Transverse colon (tissue), 4 donors: ENCODE measurements at regions not wholly inside any gene's neighbourhood (a gene's known extent, or its start where the extent isn't known, plus 50 kb on each side); places are given as distances from the start of the nearest gene placed in this dataset.

Experiments
- POLR2A ChIP-seq: fragments of 450-650 bp; IDR thresholded peaks from one replicate; pipeline ENCODE4 v1.6.1; 2016; ENCODE audit warnings: antibody characterized with exemption, mild to moderate bottlenecking, moderate library complexity
- POLR2AphosphoS5 ChIP-seq, 3 donors: sonication (generic); formaldehyde crosslinking; IDR thresholded peaks; one replicate each; pipeline ENCODE4 v1.6.1; 2016; ENCODE audit warnings: antibody characterized with exemption in 3 of 3
- TF ChIP-seq, protein P1 (sequence below), 5 experiments: fragments of 200-600 bp in 3 of 5; fragments of 450-650 bp in 2 of 5; sonication (generic) in 3 of 5; IDR thresholded peaks; 1 replicate in 2 of 5; 2 replicates in 3 of 5; pipeline ENCODE4 v1.5.1; 2016 to 2017; ENCODE audit warnings: antibody characterized with exemption in 5 of 5, inconsistent platforms in 3 of 5, mild to moderate bottlenecking in 2 of 5, moderate library complexity in 1 of 5

DNA sequence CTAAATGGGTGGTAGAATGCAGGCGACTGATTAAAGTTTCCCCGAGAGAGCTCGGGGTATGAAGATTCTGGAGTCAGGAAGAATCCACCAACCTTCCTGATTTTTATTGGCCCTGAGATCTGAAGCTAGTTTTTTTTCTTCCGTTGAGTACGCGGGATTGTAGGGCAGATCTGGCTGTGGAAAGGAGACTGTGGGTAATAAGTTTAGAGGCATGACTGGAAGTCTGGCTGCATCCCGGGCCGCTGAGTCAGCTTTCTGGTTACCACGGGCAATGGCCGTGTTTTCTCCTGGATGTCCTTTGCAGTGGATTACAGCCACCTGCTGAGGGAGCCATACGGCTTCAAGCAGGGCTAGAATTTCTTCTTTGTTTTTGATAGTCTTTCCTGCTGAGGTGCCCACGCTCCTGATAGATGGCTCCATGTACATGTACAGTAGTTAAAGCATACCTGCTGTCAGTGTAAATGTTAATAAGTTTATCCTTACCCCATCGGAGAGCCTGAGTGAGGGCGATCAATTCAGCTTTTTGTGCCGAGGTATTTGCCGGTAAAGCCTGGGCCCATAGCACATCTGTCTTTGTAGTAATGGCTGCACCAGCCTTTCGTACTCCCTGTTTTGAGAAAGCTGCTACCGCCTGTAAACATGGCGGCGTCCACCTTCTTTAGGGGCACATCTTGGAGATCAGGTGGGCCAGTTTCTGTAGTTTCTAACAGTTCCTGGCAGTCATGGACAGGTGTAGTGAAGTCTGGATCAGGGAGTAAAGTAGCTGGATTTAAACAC lies 154.0 kb downstream of the TRIM27 start:
- TF ChIP-seq, protein P1, sequence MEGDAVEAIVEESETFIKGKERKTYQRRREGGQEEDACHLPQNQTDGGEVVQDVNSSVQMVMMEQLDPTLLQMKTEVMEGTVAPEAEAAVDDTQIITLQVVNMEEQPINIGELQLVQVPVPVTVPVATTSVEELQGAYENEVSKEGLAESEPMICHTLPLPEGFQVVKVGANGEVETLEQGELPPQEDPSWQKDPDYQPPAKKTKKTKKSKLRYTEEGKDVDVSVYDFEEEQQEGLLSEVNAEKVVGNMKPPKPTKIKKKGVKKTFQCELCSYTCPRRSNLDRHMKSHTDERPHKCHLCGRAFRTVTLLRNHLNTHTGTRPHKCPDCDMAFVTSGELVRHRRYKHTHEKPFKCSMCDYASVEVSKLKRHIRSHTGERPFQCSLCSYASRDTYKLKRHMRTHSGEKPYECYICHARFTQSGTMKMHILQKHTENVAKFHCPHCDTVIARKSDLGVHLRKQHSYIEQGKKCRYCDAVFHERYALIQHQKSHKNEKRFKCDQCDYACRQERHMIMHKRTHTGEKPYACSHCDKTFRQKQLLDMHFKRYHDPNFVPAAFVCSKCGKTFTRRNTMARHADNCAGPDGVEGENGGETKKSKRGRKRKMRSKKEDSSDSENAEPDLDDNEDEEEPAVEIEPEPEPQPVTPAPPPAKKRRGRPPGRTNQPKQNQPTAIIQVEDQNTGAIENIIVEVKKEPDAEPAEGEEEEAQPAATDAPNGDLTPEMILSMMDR (IDR thresholded peaks at IDR 0.05): no peak
- TF ChIP-seq POLR2A: no peak
- no peak for TF ChIP-seq POLR2AphosphoS5 (IDR thresholded peaks at IDR 0.05)
